ENCODE measurements at regions not wholly inside any gene's neighbourhood (a gene's known extent, or its start where the extent isn't known, plus 50 kb on each side); places are given as distances from the start of the nearest gene placed in this dataset.

- no peak for DNase-seq
- TF ChIP-seq CTCF (conservative IDR thresholded peaks at IDR 0.05) (no peak), EZH2 (IDR thresholded peaks at IDR 0.05; ENCODE audit: low read depth) (no peak)
- CTCF ChIA-PET: no interaction called here
- Histone ChIP-seq H3K79me2 (ENCODE audit: low read depth) (no peaks in the 10 kb centered on the region), H3K4me1 (replicated peaks; ENCODE audit: insufficient read depth) (peaks cover 11% of the 10 kb centered on the region), H3K27ac (no peak overlapping the region), H3K4me3 (no peak overlapping the region), H3K4me2 (no peak overlapping the region), H3F3A (ENCODE audit: insufficient read depth, low read depth) (peaks cover 8% of the 10 kb centered on the region; the same call in 1 of the 2 replicates), H2AFZ (no peak overlapping the region), H3K9me3 (ENCODE audit: insufficient read depth, low read depth) (no peaks in the 10 kb centered on the region), H3K9me2 (ENCODE audit: insufficient read depth) (no peaks in the 10 kb centered on the region), H3K36me3 (ENCODE audit: low read depth) (no peaks in the 10 kb centered on the region), H4K20me1 (ENCODE audit: insufficient read depth) (no peaks in the 10 kb centered on the region), H3K27me3 (ENCODE audit: insufficient read depth, low read depth) (no peaks in the 10 kb centered on the region)
- intact Hi-C loops (cut with micrococcal nuclease; ENCODE audit: unreplicated experiment): no loop called here
- POLR2A ChIA-PET (ENCODE audit: unreplicated experiment): no interaction called here
- no TSS peak for BruUV-seq (replicated peaks)
These were observed 214.7 kb downstream of the TEX36 start for GRCh38 chr10:125468278-125468677.

- H3K4me2 ChIP-seq: no peak overlapping the region
- H3K9me3 ChIP-seq (ENCODE audit: insufficient read depth, low read depth): no peaks in the 10 kb centered on the region
- H3K4me3 ChIP-seq: no peak overlapping the region
- no TSS peak for BruUV-seq (replicated peaks)
- H3K27me3 ChIP-seq (ENCODE audit: insufficient read depth, low read depth): no peaks in the 10 kb centered on the region
- no peak overlapping the region for H2AFZ ChIP-seq
- H3K27ac ChIP-seq: no peak overlapping the region
- peaks cover 4% of the 10 kb centered on the region; the same call in 1 of the 2 replicates for H3K4me1 ChIP-seq (replicated peaks; ENCODE audit: insufficient read depth)
- H4K20me1 ChIP-seq (ENCODE audit: insufficient read depth): no peaks in the 10 kb centered on the region
- no peaks in the 10 kb centered on the region for H3K9me2 ChIP-seq (ENCODE audit: insufficient read depth)
- no peak for DNase-seq
- H3K36me3 ChIP-seq (ENCODE audit: low read depth): no peaks in the 10 kb centered on the region
- H3K79me2 ChIP-seq (ENCODE audit: low read depth): no peaks in the 10 kb centered on the region
- peaks cover under 1% of the 10 kb centered on the region; the same call in 1 of the 2 replicates for H3F3A ChIP-seq (ENCODE audit: insufficient read depth, low read depth)
- ChIA-PET POLR2A (ENCODE audit: unreplicated experiment) (no interaction called here), CTCF (no interaction called here)
- intact Hi-C loops (cut with micrococcal nuclease; ENCODE audit: unreplicated experiment): no loop called here
- TF ChIP-seq EZH2 (IDR thresholded peaks at IDR 0.05; ENCODE audit: low read depth): no peak
- TF ChIP-seq CTCF (conservative IDR thresholded peaks at IDR 0.05): no peak
These were observed 216.3 kb downstream of the TEX36 start for GRCh38 chr10:125466685-125467084.

GRCh38 chr10:125462845-125463244 is 220.1 kb downstream of the TEX36 start:
- H3K4me3 ChIP-seq: no peak overlapping the region
- TF ChIP-seq EZH2 (IDR thresholded peaks at IDR 0.05; ENCODE audit: low read depth) (no peak), CTCF (conservative IDR thresholded peaks at IDR 0.05) (no peak)
- H3K79me2 ChIP-seq (ENCODE audit: low read depth): no peaks in the 10 kb centered on the region
- H3K9me2 ChIP-seq (ENCODE audit: insufficient read depth): no peaks in the 10 kb centered on the region
- BruUV-seq (replicated peaks): no TSS peak
- POLR2A ChIA-PET (ENCODE audit: unreplicated experiment): no interaction called here
- no peaks in the 10 kb centered on the region for H3K27me3 ChIP-seq (ENCODE audit: insufficient read depth, low read depth)
- no peak for DNase-seq
- H2AFZ ChIP-seq: no peak overlapping the region
- H3F3A ChIP-seq (ENCODE audit: insufficient read depth, low read depth): no peaks in the 10 kb centered on the region
- intact Hi-C loops (cut with micrococcal nuclease; ENCODE audit: unreplicated experiment): no loop called here
- H3K4me1 ChIP-seq (replicated peaks; ENCODE audit: insufficient read depth): no peaks in the 10 kb centered on the region
- H3K36me3 ChIP-seq (ENCODE audit: low read depth): no peaks in the 10 kb centered on the region
- H3K4me2 ChIP-seq: no peak overlapping the region
- H3K9me3 ChIP-seq (ENCODE audit: insufficient read depth, low read depth): no peaks in the 10 kb centered on the region
- no peak overlapping the region for H3K27ac ChIP-seq
- CTCF ChIA-PET: no interaction called here
- H4K20me1 ChIP-seq (ENCODE audit: insufficient read depth): no peaks in the 10 kb centered on the region
